ENCODE measurements at regions not wholly inside any gene's neighbourhood (a gene's known extent, or its start where the extent isn't known, plus 50 kb on each side); places are given as distances from the start of the nearest gene placed in this dataset.

- TF ChIP-seq POLR2A (IDR thresholded peaks at IDR 0.05) (no peak), CTCF (IDR thresholded peaks at IDR 0.05) (no peak)
Observed at GRCh38 chr7:136247211-136247610, 270.1 kb upstream of the MTPN start.

All from sigmoid colon (tissue), 3 donors.